Panc1 (cell line): ENCODE measurements at regions not wholly inside any gene's neighbourhood (a gene's known extent, or its start where the extent isn't known, plus 50 kb on each side); places are given as distances from the start of the nearest gene placed in this dataset.

ENCODE experiments used
- ATAC-seq: fragments of 200-7000 bp; cut with Tn5 transposase; 2 replicates; pipeline ENCODE4 v1.9.1; 2020; ENCODE audit warnings: mild to moderate bottlenecking, moderate library complexity
- BruUV-seq: library from RNA; stranded (reverse); fragments of 400-500 nt; replicated peaks from 2 replicates; lab custom pipeline; 2021; lab: Mats Ljungman, UMichigan
- CTCF ChIA-PET: fragments of 300-600 bp; sonication (Branson Sonifier 250); formaldehyde crosslinking; loops from one replicate; lab custom pipeline; 2022; ENCODE audit warnings: antibody characterized with exemption; lab: Charles Lee
- POLR2A ChIA-PET: fragments of 300-600 bp; sonication (Branson Sonifier 250); formaldehyde crosslinking; loops from one replicate; lab custom pipeline; 2022; ENCODE audit warnings: antibody characterized with exemption; lab: Charles Lee
- DNase-seq: peaks from one replicate; pipeline ENCODE4 v3.0.0-alpha.2; 2010; ENCODE audit warnings: low read depth, low spot score
- H3K27ac ChIP-seq: 2 replicates; pipeline ENCODE4 v1.5.1; 2011; ENCODE audit warnings: mild to moderate bottlenecking, low read length, inconsistent platforms
- H3K27me3 ChIP-seq: fragments of 200-500 bp; sonication (Bioruptor generic); 2 replicates; pipeline ENCODE4 v1.6.0; 2014; ENCODE audit warnings: low read length, inconsistent platforms; ENCODE audit not compliant: control insufficient read depth, insufficient read depth
- H3K36me3 ChIP-seq: fragments of 200-500 bp; sonication (Bioruptor generic); 2 replicates; pipeline ENCODE4 v1.5.1; 2014; ENCODE audit warnings: inconsistent platforms, mild to moderate bottlenecking, low read length, moderate library complexity; ENCODE audit not compliant: control insufficient read depth, insufficient read depth
- H3K4me1 ChIP-seq: 2 replicates; pipeline ENCODE4 v1.5.1; 2011; ENCODE audit warnings: inconsistent platforms, mild to moderate bottlenecking, low read length, moderate library complexity; ENCODE audit not compliant: control insufficient read depth, insufficient read depth
- H3K4me3 ChIP-seq, 2 experiments: 2 replicates each; pipeline ENCODE4 v1.5.1; 2011 to 2012; ENCODE audit warnings: low read depth in 2 of 2, low read length in 2 of 2, mild to moderate bottlenecking in 2 of 2, inconsistent platforms in 1 of 2, moderate library complexity in 1 of 2
- H3K9me3 ChIP-seq: fragments of 200-500 bp; sonication (Bioruptor generic); 2 replicates; pipeline ENCODE4 v1.5.1; 2014; ENCODE audit warnings: low read depth, mild to moderate bottlenecking, inconsistent platforms, low read length, moderate library complexity; ENCODE audit not compliant: control insufficient read depth, insufficient read depth
- POLR2AphosphoS5 ChIP-seq: IDR thresholded peaks from 2 replicates; pipeline ENCODE4 v1.6.1; 2012; ENCODE audit warnings: mild to moderate bottlenecking, low read depth, low read length, moderate library complexity
- SIN3A ChIP-seq: IDR thresholded peaks from 2 replicates; pipeline ENCODE4 v1.6.1; 2012; ENCODE audit warnings: low read depth, mild to moderate bottlenecking, low read length, moderate library complexity, borderline replicate concordance; ENCODE audit not compliant: insufficient read depth
- TCF7L2 ChIP-seq: IDR thresholded peaks from 2 replicates; pipeline ENCODE4 v1.6.1; 2011; ENCODE audit warnings: mild to moderate bottlenecking, low read depth, low read length, inconsistent platforms
- in situ Hi-C: cut with HindIII; loops from 2 replicates; pipeline ENCODE4 v1.10.0; 2016; ENCODE audit warnings: low sequenced_read_pairs, low pct_unique_long_range_greater_than_20kb
- intact Hi-C: fragments of 100-400 bp; cut with micrococcal nuclease; formaldehyde crosslinking; loops from one replicate; pipeline ENCODE4 v1.10.0; 2022; ENCODE audit not compliant: unreplicated experiment
- TF ChIP-seq, protein P1 (sequence below), 2 experiments: IDR thresholded peaks; 2 replicates each; pipeline ENCODE4 v1.6.1; 2011 to 2012; ENCODE audit warnings: low read depth in 2 of 2, control low read depth in 1 of 2, low read length in 1 of 2, mild to moderate bottlenecking in 1 of 2, moderate library complexity in 1 of 2; ENCODE audit not compliant: insufficient read depth in 1 of 2
- TF ChIP-seq, protein P2 (sequence below): fragments of 450-650 bp; IDR thresholded peaks from 2 replicates; pipeline ENCODE4 v1.5.1; 2017; ENCODE audit warnings: mild to moderate bottlenecking

DNA sequence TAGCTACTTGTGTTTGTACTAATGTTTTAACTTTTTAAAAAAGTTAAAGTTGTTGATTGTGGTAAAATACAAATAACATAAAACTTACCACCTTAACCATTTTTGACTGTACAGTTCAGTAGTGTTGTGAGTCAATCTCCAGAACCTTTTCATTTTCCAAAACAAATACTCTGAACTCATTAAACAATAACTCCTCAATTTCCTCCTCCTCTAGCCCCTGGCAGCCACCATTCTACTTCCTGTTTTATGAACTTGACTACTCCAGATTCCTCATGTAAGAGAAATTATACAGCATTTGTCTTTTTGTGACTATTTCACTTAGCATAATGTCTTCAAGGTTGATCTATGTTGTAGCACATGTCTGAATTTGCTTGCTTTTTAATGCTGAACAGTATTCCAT is 299.1 kb upstream of the AMIGO2 start:
- no peak for DNase-seq
- H3K27me3 ChIP-seq, result no peaks in the 10 kb centered on the region
- ATAC-seq, result no peak
- H3K27ac ChIP-seq, result no peak overlapping the region
- H3K4me3 ChIP-seq, result no peak overlapping the region
- intact Hi-C loops, result no loop called here
- in situ Hi-C loops, result no loop called here
- CTCF ChIA-PET, result interaction anchor here (0.5 kb wide), 1 partner anchor 426 kb away, joined by 7 read pairs; no protein-coding TSS in a partner anchor
- no peaks in the 10 kb centered on the region for H3K4me1 ChIP-seq
- TF ChIP-seq, protein P1, sequence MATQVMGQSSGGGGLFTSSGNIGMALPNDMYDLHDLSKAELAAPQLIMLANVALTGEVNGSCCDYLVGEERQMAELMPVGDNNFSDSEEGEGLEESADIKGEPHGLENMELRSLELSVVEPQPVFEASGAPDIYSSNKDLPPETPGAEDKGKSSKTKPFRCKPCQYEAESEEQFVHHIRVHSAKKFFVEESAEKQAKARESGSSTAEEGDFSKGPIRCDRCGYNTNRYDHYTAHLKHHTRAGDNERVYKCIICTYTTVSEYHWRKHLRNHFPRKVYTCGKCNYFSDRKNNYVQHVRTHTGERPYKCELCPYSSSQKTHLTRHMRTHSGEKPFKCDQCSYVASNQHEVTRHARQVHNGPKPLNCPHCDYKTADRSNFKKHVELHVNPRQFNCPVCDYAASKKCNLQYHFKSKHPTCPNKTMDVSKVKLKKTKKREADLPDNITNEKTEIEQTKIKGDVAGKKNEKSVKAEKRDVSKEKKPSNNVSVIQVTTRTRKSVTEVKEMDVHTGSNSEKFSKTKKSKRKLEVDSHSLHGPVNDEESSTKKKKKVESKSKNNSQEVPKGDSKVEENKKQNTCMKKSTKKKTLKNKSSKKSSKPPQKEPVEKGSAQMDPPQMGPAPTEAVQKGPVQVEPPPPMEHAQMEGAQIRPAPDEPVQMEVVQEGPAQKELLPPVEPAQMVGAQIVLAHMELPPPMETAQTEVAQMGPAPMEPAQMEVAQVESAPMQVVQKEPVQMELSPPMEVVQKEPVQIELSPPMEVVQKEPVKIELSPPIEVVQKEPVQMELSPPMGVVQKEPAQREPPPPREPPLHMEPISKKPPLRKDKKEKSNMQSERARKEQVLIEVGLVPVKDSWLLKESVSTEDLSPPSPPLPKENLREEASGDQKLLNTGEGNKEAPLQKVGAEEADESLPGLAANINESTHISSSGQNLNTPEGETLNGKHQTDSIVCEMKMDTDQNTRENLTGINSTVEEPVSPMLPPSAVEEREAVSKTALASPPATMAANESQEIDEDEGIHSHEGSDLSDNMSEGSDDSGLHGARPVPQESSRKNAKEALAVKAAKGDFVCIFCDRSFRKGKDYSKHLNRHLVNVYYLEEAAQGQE (IDR thresholded peaks at IDR 0.05; ENCODE audit: insufficient read depth in 1 of 2, low read depth in 2 of 2, low read length in 1 of 2), result no peak
- TF ChIP-seq POLR2AphosphoS5 (no peak), TCF7L2 (no peak), SIN3A (no peak)
- TF ChIP-seq, protein P2, sequence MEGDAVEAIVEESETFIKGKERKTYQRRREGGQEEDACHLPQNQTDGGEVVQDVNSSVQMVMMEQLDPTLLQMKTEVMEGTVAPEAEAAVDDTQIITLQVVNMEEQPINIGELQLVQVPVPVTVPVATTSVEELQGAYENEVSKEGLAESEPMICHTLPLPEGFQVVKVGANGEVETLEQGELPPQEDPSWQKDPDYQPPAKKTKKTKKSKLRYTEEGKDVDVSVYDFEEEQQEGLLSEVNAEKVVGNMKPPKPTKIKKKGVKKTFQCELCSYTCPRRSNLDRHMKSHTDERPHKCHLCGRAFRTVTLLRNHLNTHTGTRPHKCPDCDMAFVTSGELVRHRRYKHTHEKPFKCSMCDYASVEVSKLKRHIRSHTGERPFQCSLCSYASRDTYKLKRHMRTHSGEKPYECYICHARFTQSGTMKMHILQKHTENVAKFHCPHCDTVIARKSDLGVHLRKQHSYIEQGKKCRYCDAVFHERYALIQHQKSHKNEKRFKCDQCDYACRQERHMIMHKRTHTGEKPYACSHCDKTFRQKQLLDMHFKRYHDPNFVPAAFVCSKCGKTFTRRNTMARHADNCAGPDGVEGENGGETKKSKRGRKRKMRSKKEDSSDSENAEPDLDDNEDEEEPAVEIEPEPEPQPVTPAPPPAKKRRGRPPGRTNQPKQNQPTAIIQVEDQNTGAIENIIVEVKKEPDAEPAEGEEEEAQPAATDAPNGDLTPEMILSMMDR, result no peak
- no peaks in the 10 kb centered on the region for H3K36me3 ChIP-seq
- POLR2A ChIA-PET, result no interaction called here
- H3K9me3 ChIP-seq, result no peaks in the 10 kb centered on the region
- BruUV-seq, result no TSS peak

DNA sequence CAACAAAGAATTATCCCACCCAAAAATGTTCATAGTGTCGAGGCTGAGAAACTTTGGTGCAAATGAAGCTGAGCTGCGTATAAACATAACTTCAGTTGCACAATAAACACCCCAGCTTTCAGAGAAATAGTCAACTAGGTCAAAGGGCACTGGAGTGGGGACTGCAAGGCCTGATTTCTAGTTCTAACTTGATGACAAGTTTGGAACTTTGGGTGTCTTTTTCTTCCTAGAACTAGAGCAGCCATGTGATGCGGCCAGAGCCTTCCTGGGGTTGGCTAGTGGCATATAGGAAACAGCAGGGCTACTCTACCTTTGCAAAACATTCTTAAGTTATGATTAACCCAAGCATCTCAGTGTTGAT is 298.4 kb upstream of the AMIGO2 start:
- ChIA-PET CTCF (no interaction called here), POLR2A (no interaction called here)
- in situ Hi-C loops, result no loop called here
- H3K4me3 ChIP-seq, result no peak overlapping the region
- TF ChIP-seq, protein P2, result 0 out of 2 replicates have a peak, but pooled peaks have one; percentile 7
- TF ChIP-seq SIN3A, result no peak
- H3K36me3 ChIP-seq, result no peaks in the 10 kb centered on the region
- BruUV-seq, result no TSS peak
- no peak for ATAC-seq
- no peak overlapping the region for H3K27ac ChIP-seq
- intact Hi-C loops, result no loop called here
- H3K9me3 ChIP-seq, result no peaks in the 10 kb centered on the region
- DNase-seq, result no peak
- no peaks in the 10 kb centered on the region for H3K4me1 ChIP-seq
- H3K27me3 ChIP-seq, result no peaks in the 10 kb centered on the region
